ENCODE measurements at regions not wholly inside any gene's neighbourhood (a gene's known extent, or its start where the extent isn't known, plus 50 kb on each side); places are given as distances from the start of the nearest gene placed in this dataset.

GRCh38 chr14:43165651-43166050 is 1341.4 kb downstream of the FSCB start:
- H3K4me1 ChIP-seq (ENCODE audit: control insufficient read depth, extremely low read depth, insufficient read depth, low read length) = no peaks in the 10 kb centered on the region
- CTCF ChIA-PET = no interaction called here
- dilution Hi-C loops (cut with MboI; ENCODE audit: extremely low pct_ligation_motif_present, low sequenced_read_pairs) (no loop called here), intact Hi-C loops (cut with micrococcal nuclease) (no loop called here)
- BruUV-seq (replicated peaks) = no TSS peak
- H3K27me3 ChIP-seq (ENCODE audit: control insufficient read depth in 2 of 2, insufficient read depth in 2 of 2, low read length in 2 of 2) = no peaks in the 10 kb centered on the region
- no peak overlapping the region for H3K27ac ChIP-seq (ENCODE audit: insufficient read depth, low read depth, low read length)
- DNase-seq (ENCODE audit: low read depth, low spot score) (no peak), FAIRE-seq (no peak)
- H3K79me2 ChIP-seq (ENCODE audit: control insufficient read depth, insufficient read depth, low read length) = no peaks in the 10 kb centered on the region
- TF ChIP-seq MYC (IDR thresholded peaks at IDR 0.05; ENCODE audit: low read depth, low read length) (no peak), JUN (IDR thresholded peaks at IDR 0.05; ENCODE audit: borderline replicate concordance, insufficient read depth, insufficient read length, low read depth) (no peak), MAX (IDR thresholded peaks at IDR 0.05; ENCODE audit: insufficient read depth, insufficient read length) (no peak), GATA2 (IDR thresholded peaks at IDR 0.05; ENCODE audit: insufficient read depth, insufficient read length, low read depth, low read length) (no peak), POLR2A (IDR thresholded peaks at IDR 0.05; ENCODE audit: low read depth, low read length) (no peak), POLR2AphosphoS5 (IDR thresholded peaks at IDR 0.05; ENCODE audit: insufficient read depth, low read depth, low read length) (no peak), FOS (IDR thresholded peaks at IDR 0.05; ENCODE audit: borderline replicate concordance, insufficient read depth, low read length) (no peak)
- H3K4me2 ChIP-seq (ENCODE audit: insufficient read depth, low read length) = no peak overlapping the region
- no peaks in the 10 kb centered on the region for H4K20me1 ChIP-seq (replicated peaks; ENCODE audit: control insufficient read depth, extremely low read depth, insufficient read depth, low read length)
- no peak overlapping the region for H2AFZ ChIP-seq (ENCODE audit: low read depth, low read length)
- H3K9me3 ChIP-seq (replicated peaks; ENCODE audit: control insufficient read depth, insufficient read depth, low read length) = no peaks in the 10 kb centered on the region
- no peaks in the 10 kb centered on the region for H3K36me3 ChIP-seq (ENCODE audit: control insufficient read depth in 2 of 2, extremely low read depth in 1 of 2, insufficient read depth in 2 of 2, low read length in 2 of 2)
- POLR2A ChIA-PET = no interaction called here
- no peaks in the 10 kb centered on the region for H3K9me1 ChIP-seq (replicated peaks; ENCODE audit: control insufficient read depth, extremely low read depth, insufficient read depth, low read length)
- H3K9ac ChIP-seq (replicated peaks; ENCODE audit: extremely low read depth, insufficient read depth, low read length) = no peak overlapping the region
- H3K4me3 ChIP-seq (replicated peaks in 1 of 3; ENCODE audit: insufficient read depth in 1 of 3, low read depth in 1 of 3, low read length in 3 of 3) = no peak overlapping the region

- ChIA-PET POLR2A (no interaction called here), CTCF (no interaction called here)
- Histone ChIP-seq H2AFZ (ENCODE audit: low read depth, low read length) (no peak overlapping the region), H3K9ac (replicated peaks; ENCODE audit: extremely low read depth, insufficient read depth, low read length) (no peak overlapping the region), H3K4me3 (replicated peaks in 1 of 3; ENCODE audit: insufficient read depth in 1 of 3, low read depth in 1 of 3, low read length in 3 of 3) (no peak overlapping the region), H3K9me1 (replicated peaks; ENCODE audit: control insufficient read depth, extremely low read depth, insufficient read depth, low read length) (no peaks in the 10 kb centered on the region), H3K36me3 (ENCODE audit: control insufficient read depth in 2 of 2, extremely low read depth in 1 of 2, insufficient read depth in 2 of 2, low read length in 2 of 2) (no peaks in the 10 kb centered on the region), H3K9me3 (replicated peaks; ENCODE audit: control insufficient read depth, insufficient read depth, low read length) (peaks cover 2% of the 10 kb centered on the region), H3K27ac (ENCODE audit: insufficient read depth, low read depth, low read length) (no peak overlapping the region), H3K4me2 (ENCODE audit: insufficient read depth, low read length) (no peak overlapping the region), H3K27me3 (ENCODE audit: control insufficient read depth in 2 of 2, insufficient read depth in 2 of 2, low read length in 2 of 2) (no peaks in the 10 kb centered on the region), H3K79me2 (ENCODE audit: control insufficient read depth, insufficient read depth, low read length) (no peaks in the 10 kb centered on the region), H3K4me1 (ENCODE audit: control insufficient read depth, extremely low read depth, insufficient read depth, low read length) (no peaks in the 10 kb centered on the region), H4K20me1 (replicated peaks; ENCODE audit: control insufficient read depth, extremely low read depth, insufficient read depth, low read length) (no peaks in the 10 kb centered on the region)
- no TSS peak for BruUV-seq (replicated peaks)
- FAIRE-seq = no peak
- dilution Hi-C loops (cut with MboI; ENCODE audit: extremely low pct_ligation_motif_present, low sequenced_read_pairs) (no loop called here), intact Hi-C loops (cut with micrococcal nuclease) (no loop called here)
- TF ChIP-seq POLR2AphosphoS5 (IDR thresholded peaks at IDR 0.05; ENCODE audit: insufficient read depth, low read depth, low read length) = no peak
- TF ChIP-seq FOS (IDR thresholded peaks at IDR 0.05; ENCODE audit: borderline replicate concordance, insufficient read depth, low read length) = no peak
- TF ChIP-seq EZH2 (IDR thresholded peaks at IDR 0.05; ENCODE audit: borderline replicate concordance, low read depth, low read length, severe bottlenecking) = no peak
- no peak for TF ChIP-seq JUN (IDR thresholded peaks at IDR 0.05; ENCODE audit: borderline replicate concordance, insufficient read depth, insufficient read length, low read depth)
- TF ChIP-seq POLR2A (IDR thresholded peaks at IDR 0.05; ENCODE audit: low read depth, low read length) = no peak
- TF ChIP-seq MYC (IDR thresholded peaks at IDR 0.05; ENCODE audit: low read depth, low read length) = no peak
- TF ChIP-seq CTCF (IDR thresholded peaks at IDR 0.05; ENCODE audit: extremely low read depth in 1 of 2, insufficient read depth in 1 of 2, low read depth in 1 of 2, low read length in 2 of 2) = no peak
- no peak for TF ChIP-seq GATA2 (IDR thresholded peaks at IDR 0.05; ENCODE audit: insufficient read depth, insufficient read length, low read depth, low read length)
- no peak for TF ChIP-seq MAX (IDR thresholded peaks at IDR 0.05; ENCODE audit: insufficient read depth, insufficient read length)
- DNase-seq (ENCODE audit: low read depth, low spot score) = no peak
These were observed 1345.6 kb downstream of the FSCB start for GRCh38 chr14:43161477-43161876.

Measured in endothelial cell of umbilical vein (primary cell).